ENCODE measurements at regions not wholly inside any gene's neighbourhood (a gene's known extent, or its start where the extent isn't known, plus 50 kb on each side); places are given as distances from the start of the nearest gene placed in this dataset.

DNA sequence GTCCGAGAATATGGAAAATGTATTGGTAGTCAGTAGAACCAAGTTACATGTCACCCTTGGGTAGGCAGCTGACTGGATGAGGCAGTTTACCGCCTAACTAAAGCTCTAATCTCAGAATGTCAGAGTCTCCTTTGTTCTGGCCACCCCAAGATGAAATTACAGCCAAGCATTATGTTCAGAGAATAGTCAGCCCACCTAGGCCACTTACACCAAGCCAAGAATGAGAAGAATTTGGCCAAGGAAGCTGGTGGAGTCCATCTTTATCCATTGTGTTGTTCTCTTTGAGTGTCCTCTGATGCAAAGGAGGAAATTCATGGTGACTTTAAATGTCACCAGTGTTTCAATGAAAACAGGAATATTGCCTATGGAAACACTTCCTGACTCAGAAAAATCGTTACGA is 275.1 kb upstream of the MAP3K1 start:
- DNase-seq: no peak

DNA sequence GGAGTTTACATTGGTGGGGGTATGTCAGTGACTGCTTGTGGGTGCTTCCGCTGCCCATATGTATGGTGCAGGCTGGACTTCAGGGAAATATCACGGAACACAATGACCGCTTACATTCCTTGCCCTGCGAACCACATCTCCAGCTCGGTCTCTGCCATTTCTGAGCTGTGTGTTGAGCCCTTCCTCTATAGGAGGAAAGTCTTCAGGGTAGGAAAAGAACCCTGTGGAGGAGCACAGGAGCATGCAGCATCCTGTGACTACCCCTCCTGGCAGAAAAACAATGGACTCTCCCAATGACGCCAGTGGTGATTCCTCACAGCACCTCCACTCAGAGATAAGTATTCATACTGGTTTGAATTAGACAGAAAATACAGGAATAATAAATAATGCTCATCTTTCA is 276.8 kb upstream of the MAP3K1 start:
- DNase-seq: no peak

DNA sequence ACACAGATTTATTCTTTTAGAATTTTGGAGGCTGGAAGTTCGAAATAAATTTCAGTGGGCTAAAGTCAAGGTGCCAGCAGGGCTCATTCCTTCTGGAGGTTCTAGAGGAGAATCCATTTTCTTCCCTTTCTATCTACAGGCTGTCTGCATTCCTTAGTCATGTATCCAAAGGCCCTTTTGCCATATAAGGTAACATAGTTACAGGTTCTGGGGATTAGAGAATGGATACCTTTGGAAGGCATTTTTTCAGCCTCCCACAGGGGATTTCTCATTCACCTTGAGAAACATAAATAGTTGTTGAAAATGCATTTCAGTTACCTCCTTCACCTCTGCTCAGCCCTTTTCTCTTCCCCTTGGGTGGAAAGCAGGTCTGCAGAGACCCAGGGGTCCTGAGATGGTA is 280.0 kb upstream of the MAP3K1 start:
- DNase-seq: no peak

DNA sequence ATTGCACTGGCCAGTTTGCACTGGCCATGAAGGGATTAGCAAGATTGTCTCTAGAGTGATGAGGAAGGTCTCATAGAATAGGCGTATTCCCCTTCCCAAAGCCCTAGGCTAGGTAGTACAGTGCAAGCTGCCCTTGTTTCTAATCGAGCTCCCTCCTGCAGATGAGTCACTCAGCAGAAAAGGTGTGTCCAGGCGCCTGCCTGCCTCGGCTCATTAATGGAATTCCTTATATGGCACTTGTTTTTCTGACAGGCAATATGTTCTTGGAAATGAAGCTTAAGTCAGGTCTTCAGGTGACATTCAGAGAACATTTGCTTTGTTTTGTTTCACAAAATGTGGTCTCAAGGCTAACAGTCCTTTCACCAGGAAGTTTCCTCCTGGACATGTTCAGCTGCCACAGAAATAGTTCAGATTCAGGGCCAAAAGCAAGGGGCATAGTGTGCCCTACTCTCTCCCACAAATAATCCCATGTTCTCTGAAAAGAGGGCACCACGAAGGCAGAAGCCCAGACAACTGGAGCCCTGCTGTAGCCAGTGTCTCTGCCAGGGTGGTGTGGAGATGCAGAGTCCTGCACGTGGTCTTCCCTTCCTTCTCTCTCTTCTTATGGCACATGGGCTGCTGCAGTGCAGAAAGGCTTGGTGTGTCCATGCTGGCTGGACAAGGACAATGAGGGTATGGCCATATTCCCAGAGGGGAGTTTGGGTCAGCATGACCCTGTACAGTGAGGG is 281.1 kb upstream of the MAP3K1 start:
- DNase-seq: peak; percentile 18

DNA sequence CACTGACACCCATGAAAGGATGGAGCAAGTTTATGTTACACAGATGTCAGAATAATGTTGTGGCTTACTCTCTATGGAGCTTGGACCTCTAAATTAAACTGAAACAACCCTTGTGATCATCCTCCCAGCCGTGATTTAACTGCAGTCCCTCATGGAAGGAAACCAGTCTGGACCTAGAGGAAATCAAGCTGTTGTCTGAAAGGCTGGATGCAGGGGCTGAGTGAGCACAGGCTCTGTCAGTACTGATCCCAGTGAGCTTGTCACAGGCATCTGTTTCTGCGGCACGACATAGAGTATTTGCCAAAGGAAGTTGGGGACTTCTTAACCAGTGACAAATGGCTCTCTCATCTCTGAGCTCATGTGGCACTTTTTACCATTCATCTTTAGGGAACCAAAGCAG is 282.9 kb upstream of the MAP3K1 start:
- DNase-seq: no peak

DNA sequence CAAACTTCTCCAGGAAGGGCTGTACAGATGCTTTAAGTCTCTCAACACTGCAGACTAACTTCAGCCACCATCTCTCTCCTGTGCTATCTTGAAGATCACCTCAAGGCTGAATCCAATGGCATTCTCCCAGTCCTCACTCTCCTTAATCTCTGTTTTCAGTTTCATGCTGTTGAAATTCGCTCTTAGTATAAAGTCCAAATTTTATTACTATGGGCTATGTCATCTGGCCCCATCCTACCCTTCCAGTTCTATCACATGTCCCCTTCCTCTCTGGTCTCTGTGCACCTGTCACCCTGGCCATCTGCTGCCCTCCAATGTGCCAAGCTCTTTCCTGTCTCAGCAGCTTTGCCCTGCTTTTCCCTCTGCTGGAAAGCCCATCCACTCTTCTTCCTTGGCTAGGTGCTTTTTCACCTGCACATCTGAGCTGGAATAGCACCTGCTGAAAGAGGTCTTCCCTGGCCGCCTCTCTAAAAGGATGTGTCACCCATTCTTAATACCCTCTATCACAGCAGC is 284.7 kb upstream of the MAP3K1 start:
- DNase-seq: no peak

DNA sequence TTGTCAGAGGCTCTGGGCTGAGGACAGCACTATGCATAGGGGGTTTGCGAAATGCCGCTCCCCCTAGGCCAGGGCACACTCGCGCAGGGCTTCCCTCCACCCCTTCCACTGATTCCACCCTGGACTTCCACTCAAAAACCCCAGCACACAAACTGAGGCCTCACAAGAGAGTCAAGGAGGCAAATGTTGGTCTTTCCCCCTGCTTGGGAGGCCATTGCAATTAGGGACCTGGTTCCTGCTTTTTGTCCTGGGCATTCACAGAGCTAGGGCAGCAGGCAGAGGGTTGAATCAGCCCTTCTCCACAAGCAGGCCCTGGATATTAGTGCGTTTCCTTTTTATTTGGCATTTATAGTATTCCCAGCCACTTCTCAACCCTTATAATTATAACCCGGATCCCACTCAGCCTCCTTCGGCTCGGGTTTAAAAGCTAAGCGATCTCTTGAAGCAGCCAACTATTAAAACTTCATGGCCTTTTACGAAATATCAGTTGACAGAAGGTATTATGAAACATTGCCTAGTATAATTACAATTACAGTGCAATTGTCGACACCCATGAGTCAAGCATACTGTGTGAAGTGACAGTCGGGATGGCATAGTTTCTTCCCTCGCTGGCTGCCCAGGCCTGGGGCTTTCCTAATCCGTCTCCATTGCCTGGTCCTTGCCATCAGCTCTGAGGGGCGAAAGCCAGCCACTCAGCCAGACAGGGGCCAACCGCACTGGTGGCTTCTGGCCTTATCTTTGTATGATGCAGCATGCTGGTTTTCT is 285.5 kb upstream of the MAP3K1 start:
- DNase-seq: no peak

DNA sequence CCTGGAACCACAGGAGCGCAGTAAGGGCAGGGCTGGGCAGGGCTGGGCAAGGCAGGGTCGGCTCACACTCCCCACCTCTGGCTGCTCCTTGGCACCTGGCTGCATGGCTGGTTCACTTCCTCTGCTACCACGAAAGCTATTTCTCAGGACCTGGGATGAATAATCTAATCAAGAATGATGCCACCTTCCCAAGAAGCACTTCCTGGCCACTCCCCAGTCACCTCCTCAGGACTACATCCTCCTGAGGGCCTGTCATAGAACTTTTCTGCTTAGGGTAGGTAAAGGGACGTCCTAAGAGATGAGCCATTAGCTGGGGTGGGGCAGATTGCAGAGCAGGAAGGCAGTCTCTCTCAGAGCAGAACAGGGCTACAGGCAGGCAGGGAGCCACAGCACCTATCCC is 288.2 kb upstream of the MAP3K1 start:
- DNase-seq: no peak

DNA sequence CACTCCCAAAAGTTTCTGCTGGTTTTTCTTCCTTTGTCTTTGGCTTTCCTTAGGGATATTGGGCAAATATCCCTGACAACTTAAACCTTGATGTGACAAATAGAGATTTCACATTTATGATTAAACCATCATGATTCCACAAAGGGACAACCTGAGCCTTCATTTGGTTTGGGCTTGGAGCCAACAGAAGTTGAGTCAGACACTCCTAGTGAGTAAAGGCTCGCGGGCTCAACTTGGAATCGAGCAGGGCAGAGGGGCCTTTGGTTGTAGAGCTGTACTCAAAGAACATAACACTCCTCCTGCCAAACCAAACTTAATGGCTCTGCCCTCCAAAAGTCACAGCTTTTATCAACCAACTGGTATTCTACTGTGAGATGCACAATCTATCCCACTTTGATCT is 290.2 kb upstream of the MAP3K1 start:
- DNase-seq: no peak

DNA sequence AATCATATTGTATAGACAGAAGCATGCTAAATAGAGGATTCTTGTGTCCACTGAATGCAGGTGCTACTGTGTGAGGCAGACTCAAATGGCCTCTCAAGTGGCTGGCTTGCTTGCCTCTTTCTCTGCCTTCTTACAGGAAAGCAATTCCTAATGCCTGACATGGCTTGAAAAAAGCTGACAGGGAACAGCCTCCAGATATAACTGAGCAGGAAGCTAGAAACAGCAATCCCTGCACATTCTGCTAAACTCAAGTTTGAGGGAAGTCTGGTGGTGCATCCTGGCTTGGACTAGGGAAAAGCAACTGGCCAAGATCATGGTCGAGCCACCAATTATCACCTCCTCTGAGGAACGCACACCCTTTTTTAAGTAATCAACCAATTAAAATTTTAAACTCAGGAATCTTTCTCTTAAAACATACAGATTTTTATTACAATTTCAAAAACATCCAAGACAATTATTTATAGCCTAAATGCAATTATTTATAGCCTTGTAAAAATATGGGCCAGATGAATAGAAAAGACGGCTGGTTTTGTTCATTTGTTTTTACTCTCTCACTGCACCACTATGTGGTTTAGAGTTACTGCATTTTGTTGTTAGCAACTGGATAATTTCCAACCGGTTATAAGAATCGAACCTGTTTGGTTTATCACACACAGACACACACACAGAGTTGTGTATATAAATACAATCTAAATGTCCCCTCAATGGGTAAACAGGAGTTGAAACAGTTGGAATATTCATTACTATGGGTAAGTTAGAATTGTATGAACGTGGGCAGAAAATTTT is 290.9 kb upstream of the ANKRD55 start:
- no peak for DNase-seq

DNA sequence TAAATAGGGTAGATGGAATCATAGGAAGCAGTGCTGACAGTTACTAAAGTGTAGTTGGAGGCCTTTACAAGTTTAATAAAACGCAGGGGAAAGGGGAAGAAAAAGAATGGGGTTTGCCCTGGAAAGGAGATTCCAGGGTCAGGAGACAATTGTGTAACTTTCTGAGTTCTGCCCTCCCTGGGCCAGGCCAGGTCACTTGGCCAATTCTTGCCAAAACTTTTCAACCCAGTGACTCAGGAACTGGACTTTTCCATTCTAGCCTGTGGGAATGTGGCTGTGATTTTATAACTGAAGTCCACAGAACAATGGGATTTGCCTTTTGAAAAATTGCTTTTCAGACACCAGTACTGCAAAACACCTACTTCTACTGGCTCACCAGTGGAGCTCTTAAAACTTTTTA is 289.8 kb upstream of the ANKRD55 start:
- DNase-seq: no peak

DNA sequence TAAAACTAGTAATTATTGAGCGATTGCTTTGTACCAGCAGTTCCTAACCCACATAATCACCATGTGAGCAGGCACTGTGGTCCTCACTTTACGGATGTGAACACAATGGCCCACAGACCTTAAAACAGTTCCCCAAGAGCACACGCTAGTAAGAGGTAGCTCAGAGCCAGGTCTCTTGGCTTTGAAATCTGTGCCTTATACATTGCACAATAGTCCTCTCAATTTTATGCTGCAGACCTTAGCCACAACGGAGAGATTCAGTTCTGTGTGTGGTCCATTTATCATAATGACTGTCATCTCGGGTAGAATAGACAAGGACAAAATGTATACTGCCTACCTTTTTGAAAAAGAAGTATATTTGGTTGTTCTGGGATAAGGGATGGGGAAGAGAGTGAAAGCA is 289.0 kb upstream of the ANKRD55 start:
- DNase-seq: no peak

DNA sequence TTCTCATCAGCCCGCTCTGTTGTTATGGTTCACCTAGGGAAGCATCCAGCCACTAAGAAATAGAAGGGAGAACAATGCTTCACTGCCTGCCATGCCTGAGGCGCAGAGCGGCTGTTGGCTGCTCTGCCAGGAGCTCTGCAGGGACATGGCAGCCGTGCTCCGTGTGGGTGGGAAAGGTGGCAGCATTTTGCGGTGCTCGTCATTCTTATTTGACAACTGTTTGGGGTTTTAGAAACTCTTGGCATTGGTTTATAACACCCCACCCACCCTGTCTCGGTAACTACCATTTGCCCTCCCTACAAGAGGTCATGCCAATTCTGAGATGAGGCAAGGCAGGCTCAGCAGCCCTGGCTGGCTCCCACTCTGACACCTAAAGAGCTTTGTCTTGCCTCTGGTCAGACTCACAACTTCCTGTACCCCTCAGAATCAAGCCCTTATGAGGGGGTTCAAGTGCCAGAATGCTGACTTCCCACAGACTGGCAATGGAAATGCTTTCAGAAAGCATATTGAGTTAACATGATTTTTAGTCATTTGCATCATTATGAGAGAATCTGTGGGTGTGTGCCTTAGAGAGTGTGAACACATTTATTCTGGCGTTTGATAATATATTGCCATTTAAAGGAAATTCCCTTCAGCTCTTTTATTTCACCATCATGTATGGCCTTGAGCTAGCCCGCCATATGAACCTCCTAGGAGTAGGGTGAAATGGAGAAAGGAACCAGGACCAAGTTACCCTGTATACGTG is 288.0 kb upstream of the ANKRD55 start:
- no peak for DNase-seq

DNA sequence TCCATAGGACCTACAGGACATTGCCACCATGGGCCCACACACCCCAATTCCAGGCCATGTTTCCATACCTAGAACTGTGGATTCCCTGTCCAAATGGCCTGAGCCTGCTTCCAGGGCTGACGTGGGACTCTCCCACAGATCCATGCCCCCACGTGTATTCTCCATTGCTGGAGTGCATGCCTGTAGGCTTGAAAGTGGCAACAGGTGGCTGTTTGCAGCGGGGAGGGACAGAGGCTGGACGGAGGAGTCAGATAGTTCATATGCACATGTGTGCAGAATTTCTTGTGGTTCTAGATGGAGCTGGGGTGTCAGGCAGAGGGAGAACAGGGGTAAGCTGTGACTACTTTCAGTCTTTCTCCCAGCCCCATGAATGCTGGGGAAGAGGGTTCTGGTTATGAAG is 285.7 kb upstream of the ANKRD55 start:
- no peak for DNase-seq

DNA sequence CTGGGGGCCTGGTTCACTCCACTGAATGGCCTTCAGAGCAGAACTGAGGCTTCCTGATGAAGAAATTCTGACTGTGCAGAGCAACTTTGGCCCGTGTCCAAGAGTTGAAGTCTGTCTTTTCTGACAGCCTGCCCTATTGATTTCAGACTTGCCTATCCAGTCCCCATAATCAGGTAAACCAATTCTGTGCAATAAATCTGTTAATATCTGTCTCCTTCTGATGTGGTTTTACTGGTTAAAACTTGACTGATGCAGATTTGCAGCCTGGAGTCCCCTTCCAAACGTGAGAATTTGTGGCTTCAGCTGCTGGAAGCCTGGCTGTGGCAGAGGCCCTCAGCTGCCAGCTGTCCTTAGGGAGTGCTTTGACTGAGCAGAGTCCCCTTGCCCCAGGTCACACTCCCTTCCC is 283.9 kb upstream of the ANKRD55 start:
- no peak for DNase-seq

DNA sequence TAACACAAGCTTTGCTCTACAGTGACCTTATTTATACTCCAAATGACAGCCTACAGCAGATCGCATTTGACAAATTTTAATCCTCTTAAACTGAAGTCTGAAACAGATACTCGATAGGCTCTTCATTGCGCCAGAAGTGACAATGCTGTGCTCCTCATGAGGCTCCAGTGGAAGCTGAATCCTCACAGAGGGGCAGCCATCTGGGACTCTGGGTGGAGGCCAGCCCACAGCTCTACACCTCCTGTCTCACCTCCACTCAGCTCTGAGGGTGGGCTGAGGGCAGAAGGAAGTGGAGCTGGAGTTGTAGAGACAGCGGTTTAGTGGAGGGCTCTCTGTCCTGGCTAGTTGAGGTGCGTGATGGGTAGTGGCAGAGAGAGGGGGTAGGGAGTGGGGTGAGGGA is 283.3 kb upstream of the ANKRD55 start:
- no peak for DNase-seq

DNA sequence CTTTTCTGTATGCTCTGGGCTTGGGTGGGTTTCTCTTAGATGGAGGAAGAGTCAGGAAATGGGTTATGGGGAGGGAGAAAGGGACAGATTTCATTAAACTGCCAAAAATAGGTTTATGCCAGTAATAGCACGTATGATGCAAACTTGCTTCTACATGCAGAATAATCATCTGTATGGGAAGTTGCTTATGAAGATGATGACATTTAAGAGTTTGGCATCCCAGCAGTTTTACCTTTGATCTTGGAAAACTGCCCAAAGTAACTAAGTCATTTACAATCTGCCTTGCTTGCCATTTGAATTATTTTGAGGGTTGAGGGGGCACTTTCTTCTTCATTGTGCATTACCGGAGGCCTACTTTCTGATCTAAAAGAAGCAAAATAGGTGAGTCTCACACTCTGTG is 282.9 kb upstream of the ANKRD55 start:
- DNase-seq: no peak

DNA sequence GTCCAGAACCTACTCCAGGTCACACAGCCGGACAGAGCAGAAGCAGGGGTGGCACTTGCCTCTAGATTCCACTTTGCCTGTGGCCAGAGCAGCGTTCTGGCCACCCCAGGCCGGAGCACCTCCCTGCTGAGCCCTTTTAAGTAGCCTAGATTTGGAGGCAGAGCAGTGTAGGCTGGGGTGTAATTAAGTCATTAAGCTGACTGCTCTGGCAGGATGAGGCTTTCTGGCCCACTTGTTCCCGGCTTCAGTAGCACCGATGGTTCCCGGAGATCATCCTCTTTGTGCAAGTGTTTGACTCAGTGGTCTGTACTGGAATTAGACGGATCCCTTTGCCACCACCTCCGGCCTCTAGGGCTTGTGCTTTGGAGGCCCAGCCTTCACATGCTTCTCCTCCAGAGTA is 281.9 kb upstream of the ANKRD55 start:
- no peak for DNase-seq

DNA sequence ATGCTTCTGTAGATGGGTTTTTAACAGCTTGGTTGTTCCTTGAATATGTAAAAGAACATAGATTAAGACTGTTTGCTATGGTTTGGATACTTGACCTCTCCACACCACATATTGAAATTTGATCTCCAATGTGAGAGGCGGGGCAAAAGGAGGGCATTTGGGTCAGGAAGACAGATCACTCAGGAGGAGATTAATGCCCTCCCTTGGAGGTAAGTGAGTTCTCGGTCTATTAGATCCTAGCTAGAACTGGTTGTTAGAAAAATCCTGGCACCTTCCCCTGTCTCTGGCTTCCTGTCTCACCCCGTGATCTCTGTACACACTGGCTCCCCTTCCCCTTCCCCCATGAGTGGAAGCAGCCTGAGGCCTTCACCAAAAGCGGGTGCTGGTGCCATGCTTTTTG is 281.1 kb upstream of the ANKRD55 start:
- DNase-seq: no peak

DNA sequence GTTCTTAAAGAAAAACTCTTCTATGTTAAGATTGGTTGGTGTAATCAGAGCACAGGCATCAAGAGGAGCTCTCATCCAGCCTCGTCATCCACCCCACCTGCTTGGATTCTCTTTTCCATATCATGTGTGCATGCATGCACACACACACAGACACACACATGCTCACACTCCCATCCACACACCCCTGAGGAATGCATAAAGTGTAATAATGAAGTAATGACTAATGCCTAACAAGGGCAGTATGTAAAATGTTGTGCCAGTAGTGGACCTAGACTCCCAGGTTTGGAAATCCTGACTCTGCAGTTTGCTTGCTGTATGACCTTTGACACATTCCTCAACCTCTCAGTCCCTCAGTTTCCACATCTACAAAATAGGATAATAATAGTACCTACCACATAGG is 280.0 kb upstream of the ANKRD55 start:
- no peak for DNase-seq

DNA sequence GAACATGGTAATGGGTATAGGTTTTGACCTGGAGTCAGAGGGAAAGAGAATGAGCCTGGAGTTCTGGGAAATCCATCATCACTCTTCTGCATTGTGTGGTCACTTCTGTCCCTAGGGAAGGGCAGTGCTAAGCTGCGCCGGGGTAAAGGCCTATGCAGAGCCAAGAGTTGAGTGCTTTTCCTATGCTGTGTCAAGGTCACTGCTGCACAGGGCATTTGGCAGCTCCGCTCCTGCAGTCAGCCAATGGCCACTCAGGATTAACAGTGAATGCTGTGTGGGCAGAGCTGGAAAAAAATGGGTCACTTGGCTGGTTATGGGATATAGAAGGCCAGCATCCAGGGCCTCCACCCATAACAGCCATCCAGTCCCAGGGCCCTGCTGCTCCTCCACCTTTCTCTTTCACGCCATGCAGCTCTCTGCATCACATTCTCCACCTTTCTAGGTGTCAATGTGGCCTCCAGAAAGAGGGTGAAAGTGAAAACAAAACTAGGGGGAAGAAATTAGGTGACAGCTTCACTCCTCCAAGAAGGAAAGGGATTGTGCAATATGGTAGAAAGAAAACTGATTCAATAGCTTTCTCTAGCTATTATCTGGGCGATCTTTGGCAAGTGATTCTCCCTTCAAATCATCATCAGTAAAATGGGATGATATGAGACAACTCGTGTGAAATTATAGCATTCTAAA is 279.3 kb upstream of the ANKRD55 start:
- DNase-seq: no peak

DNA sequence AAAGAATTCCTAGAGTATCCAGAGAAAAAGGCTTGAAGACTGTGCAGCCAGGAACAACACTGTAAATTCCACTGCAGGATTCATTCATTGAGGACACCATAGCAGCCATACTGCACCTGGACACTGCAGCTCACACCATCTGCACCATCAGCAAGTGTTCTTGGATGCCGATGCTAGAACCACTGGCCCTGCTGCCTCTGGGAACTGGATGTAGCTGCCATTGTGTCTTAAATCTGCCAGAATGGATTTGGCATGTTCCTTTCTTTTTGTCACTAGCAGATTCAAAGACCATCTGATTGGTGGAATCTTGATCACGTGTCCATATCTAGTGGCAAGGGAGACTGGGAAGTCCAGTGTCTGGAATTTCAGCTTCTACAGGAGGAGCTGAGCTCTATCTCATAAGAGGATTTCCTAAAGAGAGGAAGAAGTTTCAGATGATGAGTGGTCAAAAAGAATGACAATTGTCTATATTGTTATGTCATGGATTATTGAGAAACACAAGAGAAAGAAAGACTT is 278.3 kb upstream of the ANKRD55 start:
- DNase-seq: no peak

All from DMS 273 treated with DMSO at 0.1 percent for 48 hours (cell line).